Gastrocnemius medialis (tissue), 4 donors: ENCODE measurements at regions not wholly inside any gene's neighbourhood (a gene's known extent, or its start where the extent isn't known, plus 50 kb on each side); places are given as distances from the start of the nearest gene placed in this dataset.

Experiments used
- ATAC-seq, 2 donors: fragments of 150-250 bp; one replicate each; pipeline ENCODE4 v1.9.1; 2016
- DNase-seq, 2 donors: peaks; one replicate each; pipeline ENCODE4 v3.0.0-alpha.2; 2019
- H3K27ac ChIP-seq, 4 donors: fragments of 200-600 bp; sonication (generic); 1 replicate in 1 of 4; 2 replicates in 3 of 4; pipeline ENCODE4 v1.5.1; 2016 to 2018; ENCODE audit warnings: mild to moderate bottlenecking in 2 of 4, moderate library complexity in 1 of 4
- H3K27me3 ChIP-seq, 3 donors: fragments of 200-600 bp; sonication (generic) in 2 of 3; 1 replicate in 1 of 3; 2 replicates in 2 of 3; pipeline versions ENCODE4 v1.5.1 to v1.6.0; 2016 to 2019; ENCODE audit warnings: mild to moderate bottlenecking in 1 of 3, moderate library complexity in 1 of 3
- H3K36me3 ChIP-seq, 2 donors: fragments of 200-600 bp; sonication (generic) in 1 of 2; one replicate each; pipeline ENCODE4 v1.5.1; 2017 to 2018
- H3K4me1 ChIP-seq, 2 donors: fragments of 200-600 bp; sonication (generic) in 1 of 2; one replicate each; pipeline ENCODE4 v1.5.1; 2016 to 2017; ENCODE audit warnings: mild to moderate bottlenecking in 2 of 2
- H3K4me3 ChIP-seq, 4 donors: fragments of 200-600 bp; sonication (generic) in 3 of 4; 1 replicate in 1 of 4; 2 replicates in 3 of 4; pipeline ENCODE4 v1.5.1; 2016 to 2019; ENCODE audit warnings: mild to moderate bottlenecking in 2 of 4
- H3K9me3 ChIP-seq, 3 donors: fragments of 200-600 bp; sonication (generic) in 2 of 3; 1 replicate in 1 of 3; 2 replicates in 2 of 3; pipeline ENCODE4 v1.5.1; 2016 to 2019
- CTCF ChIP-seq, 5 experiments: fragments of 450-650 bp in 3 of 5; fragments of 200-600 bp in 2 of 5; sonication (generic) in 2 of 5; IDR thresholded peaks in 4 of 5; conservative IDR thresholded peaks in 1 of 5; 1 replicate in 4 of 5; 2 replicates in 1 of 5; pipeline ENCODE4 v1.5.1; 2016 to 2019; ENCODE audit warnings: antibody characterized with exemption in 5 of 5, mild to moderate bottlenecking in 3 of 5, moderate library complexity in 3 of 5
- POLR2A ChIP-seq, 2 donors: fragments of 450-650 bp; IDR thresholded peaks; one replicate each; pipeline ENCODE4 v1.6.1; 2017; ENCODE audit warnings: antibody characterized with exemption in 2 of 2, mild to moderate bottlenecking in 2 of 2, moderate library complexity in 2 of 2
- in situ Hi-C, 4 donors: fragments of 200-750 bp; cut with MboI; loops; one replicate each; pipeline versions ENCODE4 v1.15.0 to v1.8.0; 2017; ENCODE audit warnings: low sequenced_read_pairs in 4 of 4
- intact Hi-C: fragments of 100-400 bp; cut with DNase I; formaldehyde crosslinking; loops from one replicate; pipeline ENCODE4 v1.15.1; 2023; ENCODE audit warnings: low total_unique reads

- Histone ChIP-seq H3K27ac (no peak overlapping the region), H3K4me3 (no peak overlapping the region), H3K27me3 (no peaks in the 10 kb centered on the region), H3K4me1 (no peaks in the 10 kb centered on the region), H3K36me3 (no peaks in the 10 kb centered on the region), H3K9me3 (no peaks in the 10 kb centered on the region)
- intact Hi-C loops (no loop called here), in situ Hi-C loops (no loop called here)
- no peak for ATAC-seq
- TF ChIP-seq POLR2A (IDR thresholded peaks at IDR 0.05) (no peak), CTCF (IDR thresholded peaks at IDR 0.05 in 4 of 5, conservative IDR thresholded peaks at IDR 0.05 in 1 of 5) (no peak)
- DNase-seq, result no peak
Observed at GRCh38 chr5:28027851-28028250, 989.5 kb upstream of the CDH9 start.

- in situ Hi-C loops (no loop called here), intact Hi-C loops (no loop called here)
- H3K36me3 ChIP-seq, result no peaks in the 10 kb centered on the region
Observed at GRCh38 chr5:28017178-28017577, 978.8 kb upstream of the CDH9 start.

GRCh38 chr5:28014779-28015178 lies 976.4 kb upstream of the CDH9 start:
- TF ChIP-seq CTCF (IDR thresholded peaks at IDR 0.05 in 4 of 5, conservative IDR thresholded peaks at IDR 0.05 in 1 of 5) (peak in 1 of 5 experiments; percentile 25), POLR2A (IDR thresholded peaks at IDR 0.05) (no peak)
- Histone ChIP-seq H3K27me3 (no peaks in the 10 kb centered on the region), H3K9me3 (no peaks in the 10 kb centered on the region), H3K27ac (no peak overlapping the region), H3K4me3 (no peak overlapping the region), H3K36me3 (no peaks in the 10 kb centered on the region), H3K4me1 (no peaks in the 10 kb centered on the region)
- intact Hi-C loops (no loop called here), in situ Hi-C loops (no loop called here)
- DNase-seq, result no peak
- no peak for ATAC-seq

More at GRCh38 chr5:28017178-28017577, 978.8 kb upstream of the CDH9 start:
- DNase-seq (no peak), ATAC-seq (no peak)
- no peak overlapping the region for H3K27ac ChIP-seq
- TF ChIP-seq POLR2A (IDR thresholded peaks at IDR 0.05) (no peak), CTCF (IDR thresholded peaks at IDR 0.05 in 4 of 5, conservative IDR thresholded peaks at IDR 0.05 in 1 of 5) (no peak)
- no peaks in the 10 kb centered on the region for H3K9me3 ChIP-seq
- no peak overlapping the region for H3K4me3 ChIP-seq
- no peaks in the 10 kb centered on the region for H3K27me3 ChIP-seq
- no peaks in the 10 kb centered on the region for H3K4me1 ChIP-seq

- no peaks in the 10 kb centered on the region for H3K9me3 ChIP-seq
- ATAC-seq, result no peak
- intact Hi-C loops, result no loop called here
Observed at GRCh38 chr5:28012538-28012937, 974.2 kb upstream of the CDH9 start.

More at GRCh38 chr5:28012538-28012937, 974.2 kb upstream of the CDH9 start:
- Histone ChIP-seq H3K4me1 (no peaks in the 10 kb centered on the region), H3K27ac (no peak overlapping the region), H3K4me3 (no peak overlapping the region), H3K27me3 (no peaks in the 10 kb centered on the region), H3K36me3 (no peaks in the 10 kb centered on the region)
- DNase-seq, result no peak
- in situ Hi-C loops, result no loop called here
- TF ChIP-seq POLR2A (IDR thresholded peaks at IDR 0.05) (no peak), CTCF (IDR thresholded peaks at IDR 0.05 in 4 of 5, conservative IDR thresholded peaks at IDR 0.05 in 1 of 5) (no peak)
